ENCODE measurements at regions not wholly inside any gene's neighbourhood (a gene's known extent, or its start where the extent isn't known, plus 50 kb on each side); places are given as distances from the start of the nearest gene placed in this dataset.

GRCh38 chr10:106169241-106169640, 995.3 kb downstream of the SORCS1 start:
- in situ Hi-C loops (cut with MboI; ENCODE audit: low pct_unique_long_range_greater_than_20kb, low sequenced_read_pairs, unreplicated experiment) = no loop called here
- DNase-seq (ENCODE audit: low spot score) = no peak
- no peak for TF ChIP-seq CTCF (IDR thresholded peaks at IDR 0.05; ENCODE audit: extremely low read depth, insufficient read depth, missing control alignments)

DNA sequence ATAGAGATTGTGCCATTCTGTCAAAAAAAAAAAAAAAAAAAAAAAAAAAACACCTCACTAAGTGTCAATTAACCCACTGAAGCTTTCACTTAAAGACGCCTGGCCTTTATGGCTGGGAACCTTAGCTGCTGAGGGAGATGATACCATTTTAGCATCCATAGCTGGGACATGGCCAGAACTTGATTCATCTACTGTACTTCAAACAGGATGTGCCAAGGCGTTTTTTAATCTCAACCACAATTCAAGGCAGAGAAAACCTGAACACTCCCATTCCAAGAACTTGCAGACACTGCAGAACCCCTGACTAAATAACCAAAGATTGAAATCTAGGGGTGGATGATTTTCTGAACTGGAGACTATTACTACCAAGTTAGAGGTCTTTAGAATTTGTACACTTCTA, 996.6 kb downstream of the SORCS1 start:
- no peak for DNase-seq (ENCODE audit: low spot score)
- in situ Hi-C loops (cut with MboI; ENCODE audit: low pct_unique_long_range_greater_than_20kb, low sequenced_read_pairs, unreplicated experiment) = no loop called here

GRCh38 chr10:106158241-106158640, 1006.3 kb downstream of the SORCS1 start:
- no peak for DNase-seq (ENCODE audit: low spot score)
- in situ Hi-C loops (cut with MboI; ENCODE audit: low pct_unique_long_range_greater_than_20kb, low sequenced_read_pairs, unreplicated experiment) = no loop called here
- no peak for TF ChIP-seq CTCF (IDR thresholded peaks at IDR 0.05; ENCODE audit: extremely low read depth, insufficient read depth, missing control alignments)

More for the DNA sequence above, 996.6 kb downstream of the SORCS1 start:
- TF ChIP-seq CTCF (IDR thresholded peaks at IDR 0.05; ENCODE audit: extremely low read depth, insufficient read depth, missing control alignments) = no peak

GRCh38 chr10:106147021-106147420, 1017.5 kb downstream of the SORCS1 start:
- no peak for TF ChIP-seq CTCF (IDR thresholded peaks at IDR 0.05; ENCODE audit: extremely low read depth, insufficient read depth, missing control alignments)
- no peak for DNase-seq (ENCODE audit: low spot score)
- in situ Hi-C loops (cut with MboI; ENCODE audit: low pct_unique_long_range_greater_than_20kb, low sequenced_read_pairs, unreplicated experiment) = no loop called here

DNA sequence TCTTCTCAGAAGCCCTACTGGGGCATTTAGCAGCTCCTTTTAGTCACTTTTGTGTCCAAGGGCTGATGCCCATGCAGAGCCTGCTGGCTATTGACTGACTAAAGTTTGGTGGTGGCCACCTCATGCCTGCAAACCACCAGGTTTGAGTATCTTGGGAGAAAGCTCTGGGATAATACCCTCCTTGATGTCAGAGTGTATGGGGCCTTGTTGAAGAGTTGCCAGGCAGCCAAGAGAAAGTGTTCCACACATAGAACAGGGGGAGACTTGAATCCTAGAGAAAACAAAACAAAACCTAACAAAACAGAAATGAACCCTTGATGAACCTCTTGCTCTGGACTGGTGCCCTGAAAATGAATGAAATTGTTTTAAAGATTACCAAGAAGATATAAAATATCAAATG, 1024.6 kb downstream of the SORCS1 start:
- no peak for TF ChIP-seq CTCF (IDR thresholded peaks at IDR 0.05; ENCODE audit: extremely low read depth, insufficient read depth, missing control alignments)
- in situ Hi-C loops (cut with MboI; ENCODE audit: low pct_unique_long_range_greater_than_20kb, low sequenced_read_pairs, unreplicated experiment) = no loop called here
- DNase-seq (ENCODE audit: low spot score) = no peak

DNA sequence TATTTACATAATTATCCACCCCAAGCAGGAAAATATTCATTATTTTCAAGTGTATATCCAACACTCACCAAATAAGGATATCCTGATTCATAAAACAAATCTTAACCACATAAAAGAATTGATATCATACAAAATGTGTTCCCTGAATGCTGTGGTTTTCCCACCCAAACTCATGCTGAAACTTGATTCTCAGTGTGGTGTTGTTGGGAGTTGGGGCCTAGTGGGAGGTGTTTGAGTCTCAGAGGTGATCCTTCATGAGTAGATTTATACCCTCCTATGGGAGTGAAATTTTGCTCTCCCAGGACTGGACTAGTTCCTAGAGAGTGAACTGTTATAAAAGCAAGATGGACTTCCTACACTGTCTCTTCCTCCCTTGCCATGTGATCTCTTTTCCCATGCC, 1028.3 kb downstream of the SORCS1 start:
- no peak for TF ChIP-seq CTCF (IDR thresholded peaks at IDR 0.05; ENCODE audit: extremely low read depth, insufficient read depth, missing control alignments)
- no peak for DNase-seq (ENCODE audit: low spot score)
- in situ Hi-C loops (cut with MboI; ENCODE audit: low pct_unique_long_range_greater_than_20kb, low sequenced_read_pairs, unreplicated experiment) = no loop called here

Measured in GM13977 (cell line).